Stimulated activated naive CD8-positive, alpha-beta T cell treated with anti-CD3 and anti-CD28 coated beads, Interleukin-15, amount 100 ng/mL, for 72 hours (primary cell): ENCODE measurements at regions not wholly inside any gene's neighbourhood (a gene's known extent, or its start where the extent isn't known, plus 50 kb on each side); places are given as distances from the start of the nearest gene placed in this dataset.

Experiments
- ATAC-seq: fragments of 150-1000 bp; cut with Tn5 transposase; 2 replicates; pipeline ENCODE4 v1.10.0; 2021; ENCODE audit warnings: mild to moderate bottlenecking, moderate library complexity
- DNase-seq, 2 donors: peaks; one replicate each; pipeline ENCODE4 v3.0.0; 2021 to 2022
- H3K27ac Mint-ChIP-seq, 2 donors: one replicate each; pipeline ENCODE4 v1.8.0; 2022; ENCODE audit warnings: mild to moderate bottlenecking in 2 of 2, mixed read lengths in 2 of 2, moderate library complexity in 2 of 2
- H3K27me3 Mint-ChIP-seq: one replicate; pipeline ENCODE4 v1.8.0; 2022; ENCODE audit warnings: mixed read lengths
- H3K4me1 Mint-ChIP-seq: one replicate; pipeline ENCODE4 v1.8.0; 2022; ENCODE audit warnings: mild to moderate bottlenecking, mixed read lengths
- H3K4me3 Mint-ChIP-seq, 2 donors: one replicate each; pipeline ENCODE4 v1.8.0; 2022; ENCODE audit warnings: mild to moderate bottlenecking in 2 of 2, mixed read lengths in 2 of 2, moderate library complexity in 1 of 2
- H3K9me3 Mint-ChIP-seq, 2 donors: one replicate each; pipeline ENCODE4 v1.8.0; 2022; ENCODE audit warnings: mixed read lengths in 2 of 2

- ATAC-seq (no peak), DNase-seq (no peak)
- H3K4me3 Mint-ChIP-seq: no peak overlapping the region
- H3K4me1 Mint-ChIP-seq: no peaks in the 10 kb centered on the region
- no peak overlapping the region for H3K27ac Mint-ChIP-seq
- H3K27me3 Mint-ChIP-seq: no peaks in the 10 kb centered on the region
- H3K9me3 Mint-ChIP-seq: peaks cover 0 to 9% of the 10 kb centered on the region in 2 donors
Observed at GRCh38 chr2:106941372-106941993, 55.5 kb upstream of the ST6GAL2 start.

DNA sequence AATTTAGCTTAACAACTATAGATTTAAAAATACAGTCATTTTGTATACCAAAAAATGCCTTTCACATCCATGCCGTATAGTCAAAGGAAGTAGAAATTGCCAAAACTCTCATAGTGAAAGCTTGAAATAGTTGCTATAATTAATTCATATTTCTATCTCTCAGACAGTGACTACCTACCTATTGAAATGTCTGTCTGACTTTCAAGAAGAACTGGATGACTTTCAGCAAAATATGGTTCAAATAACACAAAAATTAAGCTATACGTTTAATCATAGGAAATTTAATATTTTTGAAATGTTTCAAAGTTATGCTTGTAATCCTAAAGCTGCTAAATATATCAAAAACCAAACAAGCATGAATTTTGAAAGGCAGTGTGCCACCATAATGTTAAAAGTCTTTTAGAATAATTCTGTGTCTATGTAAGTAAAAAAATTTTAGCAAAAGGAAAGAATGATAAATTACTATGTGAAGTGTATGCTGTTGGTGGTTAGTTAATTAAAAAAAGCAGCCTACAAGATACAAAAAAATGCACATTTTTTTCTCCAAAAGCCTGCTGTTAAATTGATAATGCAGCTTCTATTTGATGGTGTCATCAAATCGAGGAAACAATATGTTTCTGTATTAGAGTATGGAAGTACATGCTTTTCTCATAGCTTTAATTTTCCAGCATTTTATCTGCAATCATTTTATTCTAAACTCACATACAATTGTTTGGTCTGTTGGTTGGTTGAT lies 57.7 kb upstream of the ST6GAL2 start:
- H3K9me3 Mint-ChIP-seq: peaks cover 0 to 4% of the 10 kb centered on the region in 2 donors
- no peaks in the 10 kb centered on the region for H3K4me1 Mint-ChIP-seq
- H3K27me3 Mint-ChIP-seq: no peaks in the 10 kb centered on the region
- H3K4me3 Mint-ChIP-seq: no peak overlapping the region
- H3K27ac Mint-ChIP-seq: no peak overlapping the region
- ATAC-seq (no peak), DNase-seq (no peak)

- Mint-ChIP-seq H3K4me1 (no peaks in the 10 kb centered on the region), H3K27me3 (no peaks in the 10 kb centered on the region), H3K9me3 (peaks cover 0 to 4% of the 10 kb centered on the region in 2 donors), H3K4me3 (no peak overlapping the region), H3K27ac (no peak overlapping the region)
- ATAC-seq (no peak), DNase-seq (no peak)
Observed at GRCh38 chr2:106944215-106944614, 58.2 kb upstream of the ST6GAL2 start.

DNA sequence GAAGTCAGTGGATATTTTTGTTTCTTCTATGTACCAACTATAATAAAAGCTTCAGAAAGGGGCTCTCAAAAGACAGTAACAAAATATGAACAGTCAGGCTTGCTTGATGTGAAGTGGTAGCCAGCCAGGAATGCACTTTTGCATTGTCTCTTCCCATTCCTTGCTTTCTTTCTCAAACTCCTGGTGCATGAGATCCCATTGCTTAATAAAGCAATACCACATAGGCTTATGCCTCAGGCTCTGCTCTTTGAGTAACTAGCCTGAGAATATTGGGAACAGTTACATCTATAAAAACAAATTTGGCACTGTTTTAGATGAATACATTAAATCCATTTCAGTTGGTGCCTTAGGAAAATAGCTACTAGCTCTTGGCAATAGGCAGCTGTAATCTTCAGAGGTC lies 62.6 kb upstream of the ST6GAL2 start:
- Mint-ChIP-seq H3K9me3 (no peaks in the 10 kb centered on the region), H3K4me3 (no peak overlapping the region), H3K4me1 (no peaks in the 10 kb centered on the region), H3K27ac (no peak overlapping the region), H3K27me3 (no peaks in the 10 kb centered on the region)
- DNase-seq (no peak), ATAC-seq (no peak)

DNA sequence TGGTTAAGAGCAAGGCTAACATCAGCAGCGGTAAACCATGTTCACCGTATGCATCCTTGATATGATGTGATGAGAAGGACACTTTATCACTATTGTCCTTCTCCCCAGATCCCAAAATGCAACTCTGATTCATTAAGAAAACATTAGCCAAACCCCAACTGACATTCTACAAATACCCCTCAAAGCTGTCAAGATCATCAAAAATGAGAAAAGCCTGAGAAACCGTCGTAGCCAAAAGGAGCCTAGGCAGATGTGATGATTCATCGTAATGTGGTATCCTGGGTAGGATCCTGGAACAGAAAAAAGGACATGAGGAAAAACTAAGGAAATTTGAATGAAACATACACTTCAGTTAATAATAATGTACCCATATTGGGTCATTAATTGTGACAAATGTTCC lies 67.3 kb upstream of the ST6GAL2 start:
- no peak for ATAC-seq
- no peaks in the 10 kb centered on the region for H3K27me3 Mint-ChIP-seq
- H3K27ac Mint-ChIP-seq: no peak overlapping the region
- H3K9me3 Mint-ChIP-seq: no peaks in the 10 kb centered on the region
- no peaks in the 10 kb centered on the region for H3K4me1 Mint-ChIP-seq
- no peak for DNase-seq
- no peak overlapping the region for H3K4me3 Mint-ChIP-seq

DNA sequence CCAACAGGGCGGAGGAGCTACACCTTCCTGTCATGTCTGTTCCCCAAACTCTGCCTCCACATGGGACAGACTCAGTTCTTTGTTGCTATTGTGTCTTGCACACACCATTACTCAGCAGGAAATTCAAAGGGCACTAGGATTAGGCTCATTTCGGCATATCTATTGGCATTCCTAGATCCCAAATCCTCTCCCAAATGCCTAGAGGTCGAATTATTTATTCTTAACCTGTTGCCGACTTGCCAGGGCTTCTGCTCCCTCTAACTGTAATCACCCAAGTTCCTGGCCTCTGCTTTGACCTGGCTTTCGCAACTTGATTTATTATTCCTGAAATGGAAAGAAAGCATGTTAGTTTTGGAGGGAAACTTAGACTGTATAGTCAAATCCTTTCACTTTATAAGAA lies 67.8 kb upstream of the ST6GAL2 start:
- H3K27ac Mint-ChIP-seq: no peak overlapping the region
- no peak for DNase-seq
- H3K4me1 Mint-ChIP-seq: no peaks in the 10 kb centered on the region

DNA sequence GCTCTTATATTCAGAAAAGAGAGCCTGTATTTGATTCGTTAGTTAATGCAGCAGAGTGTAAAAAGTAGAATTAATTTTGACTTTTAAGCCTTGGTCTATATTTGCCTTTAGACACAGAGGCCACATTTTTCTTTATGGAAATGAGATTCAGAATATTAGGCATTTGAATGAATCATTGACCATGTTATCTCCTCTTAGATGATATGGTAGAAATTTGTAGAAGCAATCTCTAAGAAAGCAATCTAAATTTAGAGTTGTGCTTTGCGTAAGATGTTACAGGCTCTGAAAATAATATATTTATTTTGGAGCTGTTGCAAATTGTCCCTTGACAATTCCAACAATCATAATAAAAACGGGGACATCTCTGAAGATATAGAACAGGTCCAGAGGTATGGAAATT lies 68.3 kb upstream of the ST6GAL2 start:
- DNase-seq (no peak), ATAC-seq (no peak)
- H3K4me3 Mint-ChIP-seq: no peak overlapping the region
- H3K9me3 Mint-ChIP-seq: no peaks in the 10 kb centered on the region
- H3K27me3 Mint-ChIP-seq: no peaks in the 10 kb centered on the region
- H3K27ac Mint-ChIP-seq: no peak overlapping the region
- no peaks in the 10 kb centered on the region for H3K4me1 Mint-ChIP-seq

More for the DNA sequence above, 67.8 kb upstream of the ST6GAL2 start:
- Mint-ChIP-seq H3K9me3 (no peaks in the 10 kb centered on the region), H3K27me3 (no peaks in the 10 kb centered on the region), H3K4me3 (no peak overlapping the region)
- ATAC-seq: no peak

DNA sequence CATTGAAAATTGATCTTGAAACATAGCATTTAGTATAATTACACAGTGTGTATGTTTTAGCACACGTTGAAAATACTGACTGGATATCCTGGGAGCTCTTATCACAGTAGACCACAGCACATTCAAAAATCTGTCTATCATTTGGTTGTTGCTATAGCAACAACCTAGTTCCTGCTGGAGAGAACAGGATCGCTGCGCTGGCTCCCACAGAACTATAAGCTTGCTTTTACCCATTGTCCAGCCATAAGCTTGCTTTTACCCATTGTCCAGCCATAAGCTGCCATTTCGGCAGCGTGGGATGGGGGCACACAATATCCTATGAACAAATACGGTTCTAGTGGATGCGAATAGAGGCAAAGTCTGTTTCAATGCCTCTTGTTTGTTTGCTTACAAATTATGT lies 70.4 kb upstream of the ST6GAL2 start:
- Mint-ChIP-seq H3K4me1 (no peaks in the 10 kb centered on the region), H3K27me3 (no peaks in the 10 kb centered on the region), H3K27ac (no peak overlapping the region), H3K9me3 (no peaks in the 10 kb centered on the region), H3K4me3 (no peak overlapping the region)
- DNase-seq: no peak
- ATAC-seq: no peak

DNA sequence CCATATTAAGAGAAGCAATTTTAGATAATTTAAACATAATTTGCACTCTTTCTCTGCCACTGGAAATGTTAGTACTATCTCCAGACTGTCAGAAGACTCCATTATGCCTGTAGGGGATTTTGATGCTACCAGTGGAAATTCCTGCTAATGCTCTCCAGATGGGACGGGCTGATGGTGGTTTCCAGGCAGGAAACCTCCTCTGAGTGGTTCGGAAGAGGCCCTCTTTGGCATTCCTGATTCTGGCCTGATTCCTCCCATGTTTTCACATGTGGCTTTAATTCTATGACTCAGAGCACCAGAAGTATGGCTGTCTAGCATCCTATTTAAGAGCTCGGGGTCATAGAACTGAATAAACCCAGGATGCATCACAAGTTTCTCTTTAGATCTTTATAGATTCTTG lies 70.9 kb upstream of the ST6GAL2 start:
- ATAC-seq (no peak), DNase-seq (no peak)
- Mint-ChIP-seq H3K9me3 (no peaks in the 10 kb centered on the region), H3K4me1 (no peaks in the 10 kb centered on the region), H3K27ac (no peak overlapping the region), H3K27me3 (no peaks in the 10 kb centered on the region), H3K4me3 (no peak overlapping the region)

GRCh38 chr2:106959975-106960682 lies 74.2 kb upstream of the ST6GAL2 start:
- Mint-ChIP-seq H3K4me1 (no peaks in the 10 kb centered on the region), H3K27ac (no peak overlapping the region), H3K4me3 (no peak overlapping the region), H3K27me3 (no peaks in the 10 kb centered on the region), H3K9me3 (no peaks in the 10 kb centered on the region)
- no peak for DNase-seq
- no peak for ATAC-seq

GRCh38 chr2:106960683-106961161 lies 74.8 kb upstream of the ST6GAL2 start:
- ATAC-seq: no peak
- Mint-ChIP-seq H3K9me3 (no peaks in the 10 kb centered on the region), H3K27ac (no peak overlapping the region), H3K27me3 (no peaks in the 10 kb centered on the region), H3K4me1 (no peaks in the 10 kb centered on the region), H3K4me3 (no peak overlapping the region)
- no peak for DNase-seq

GRCh38 chr2:106961328-106961727 lies 75.4 kb upstream of the ST6GAL2 start:
- Mint-ChIP-seq H3K4me3 (no peak overlapping the region), H3K27me3 (no peaks in the 10 kb centered on the region), H3K4me1 (no peaks in the 10 kb centered on the region), H3K9me3 (no peaks in the 10 kb centered on the region), H3K27ac (no peak overlapping the region)
- ATAC-seq: no peak
- no peak for DNase-seq

DNA sequence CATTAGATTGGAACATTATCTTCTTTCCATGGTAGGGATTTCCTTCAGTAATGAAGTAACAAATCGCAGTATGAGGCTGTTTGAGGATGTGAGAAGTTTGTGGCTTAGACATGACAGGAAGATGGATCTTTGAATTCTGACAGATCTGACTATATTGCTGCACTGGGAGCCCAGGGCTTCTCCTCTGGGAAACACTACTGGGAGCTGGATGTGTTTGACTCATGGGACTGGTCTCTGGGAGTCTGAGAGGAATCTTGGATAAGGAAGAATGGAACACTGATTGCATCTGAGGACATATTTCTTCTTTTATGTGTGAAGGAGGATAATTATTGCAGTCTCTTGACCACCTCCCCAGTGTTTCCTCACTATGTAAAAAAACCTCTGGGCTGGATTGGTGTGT lies 77.2 kb upstream of the ST6GAL2 start:
- Mint-ChIP-seq H3K27ac (peak overlapping the region in 1 of 2 donors; percentile 21), H3K4me3 (no peak overlapping the region), H3K27me3 (no peaks in the 10 kb centered on the region), H3K4me1 (no peaks in the 10 kb centered on the region), H3K9me3 (no peaks in the 10 kb centered on the region)
- no peak for DNase-seq
- no peak for ATAC-seq

DNA sequence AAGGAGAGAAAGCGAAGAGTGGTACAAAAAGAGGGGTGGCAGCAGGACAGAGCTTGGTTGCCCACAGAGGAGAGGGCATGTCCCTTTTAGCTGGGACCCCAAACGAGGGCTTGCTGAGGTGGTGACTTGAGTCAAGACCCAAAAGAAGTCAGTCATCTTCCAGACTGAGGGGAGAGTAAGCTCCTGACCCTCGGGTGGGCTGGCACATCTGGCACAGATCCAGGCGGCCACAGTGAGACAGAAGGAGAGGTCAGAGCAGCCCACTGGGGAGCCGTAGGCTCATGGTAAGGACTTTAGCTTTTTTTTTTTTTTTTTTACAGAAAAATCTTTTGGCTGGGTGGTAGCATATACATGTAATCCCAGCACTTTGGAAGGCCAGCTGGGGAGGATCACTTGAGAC lies 77.9 kb upstream of the ST6GAL2 start:
- H3K9me3 Mint-ChIP-seq: no peaks in the 10 kb centered on the region
- DNase-seq (no peak), ATAC-seq (no peak)
- H3K27ac Mint-ChIP-seq: no peak overlapping the region
- H3K4me3 Mint-ChIP-seq: no peak overlapping the region
- no peaks in the 10 kb centered on the region for H3K4me1 Mint-ChIP-seq
- no peaks in the 10 kb centered on the region for H3K27me3 Mint-ChIP-seq

DNA sequence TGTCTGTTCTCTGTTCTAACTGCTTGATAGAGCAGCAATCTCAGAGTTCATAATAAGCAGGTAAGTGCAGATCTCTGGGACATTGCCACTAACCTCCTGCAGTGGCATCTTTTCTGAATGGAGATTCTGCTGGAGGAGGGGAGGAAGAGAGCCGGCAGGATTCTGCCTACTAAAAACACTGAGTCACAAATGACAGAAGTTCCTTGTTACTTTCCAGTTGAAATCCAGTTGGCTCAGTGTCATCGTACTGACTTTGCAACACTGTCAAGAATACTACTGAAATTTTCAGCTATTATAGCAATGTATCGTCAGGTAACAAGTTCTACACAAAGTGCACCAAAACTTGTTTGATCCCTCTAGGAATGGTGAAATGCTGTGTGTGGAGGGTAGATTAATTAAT lies 79.6 kb upstream of the ST6GAL2 start:
- H3K4me1 Mint-ChIP-seq: no peaks in the 10 kb centered on the region
- DNase-seq (no peak), ATAC-seq (no peak)
- no peak overlapping the region for H3K27ac Mint-ChIP-seq
- H3K9me3 Mint-ChIP-seq: no peaks in the 10 kb centered on the region
- H3K27me3 Mint-ChIP-seq: no peaks in the 10 kb centered on the region
- no peak overlapping the region for H3K4me3 Mint-ChIP-seq

DNA sequence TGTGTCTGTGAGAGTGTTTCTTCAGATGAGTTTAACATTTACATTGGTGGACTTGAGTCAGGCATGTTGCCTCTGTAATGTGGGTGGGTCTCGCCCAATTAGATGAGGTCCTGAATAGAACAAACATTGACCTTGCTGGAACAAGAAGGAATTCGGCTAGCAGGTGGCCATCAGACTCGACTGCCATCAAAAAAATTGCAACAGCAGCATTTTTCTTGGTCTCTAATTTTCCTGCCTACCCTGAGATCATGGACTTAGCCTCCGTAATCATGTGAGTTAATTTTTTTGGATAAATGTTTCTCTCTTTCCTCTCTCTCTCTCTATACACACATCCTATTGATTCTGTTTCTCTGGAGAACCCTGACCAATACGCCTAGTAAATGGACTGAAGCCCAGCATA lies 83.8 kb upstream of the ST6GAL2 start:
- no peak overlapping the region for H3K4me3 Mint-ChIP-seq
- no peaks in the 10 kb centered on the region for H3K27me3 Mint-ChIP-seq
- H3K9me3 Mint-ChIP-seq: no peaks in the 10 kb centered on the region
- H3K27ac Mint-ChIP-seq: no peak overlapping the region
- DNase-seq: no peak
- H3K4me1 Mint-ChIP-seq: no peaks in the 10 kb centered on the region
- no peak for ATAC-seq
